ENCODE measurements at regions not wholly inside any gene's neighbourhood (a gene's known extent, or its start where the extent isn't known, plus 50 kb on each side); places are given as distances from the start of the nearest gene placed in this dataset.

DNA sequence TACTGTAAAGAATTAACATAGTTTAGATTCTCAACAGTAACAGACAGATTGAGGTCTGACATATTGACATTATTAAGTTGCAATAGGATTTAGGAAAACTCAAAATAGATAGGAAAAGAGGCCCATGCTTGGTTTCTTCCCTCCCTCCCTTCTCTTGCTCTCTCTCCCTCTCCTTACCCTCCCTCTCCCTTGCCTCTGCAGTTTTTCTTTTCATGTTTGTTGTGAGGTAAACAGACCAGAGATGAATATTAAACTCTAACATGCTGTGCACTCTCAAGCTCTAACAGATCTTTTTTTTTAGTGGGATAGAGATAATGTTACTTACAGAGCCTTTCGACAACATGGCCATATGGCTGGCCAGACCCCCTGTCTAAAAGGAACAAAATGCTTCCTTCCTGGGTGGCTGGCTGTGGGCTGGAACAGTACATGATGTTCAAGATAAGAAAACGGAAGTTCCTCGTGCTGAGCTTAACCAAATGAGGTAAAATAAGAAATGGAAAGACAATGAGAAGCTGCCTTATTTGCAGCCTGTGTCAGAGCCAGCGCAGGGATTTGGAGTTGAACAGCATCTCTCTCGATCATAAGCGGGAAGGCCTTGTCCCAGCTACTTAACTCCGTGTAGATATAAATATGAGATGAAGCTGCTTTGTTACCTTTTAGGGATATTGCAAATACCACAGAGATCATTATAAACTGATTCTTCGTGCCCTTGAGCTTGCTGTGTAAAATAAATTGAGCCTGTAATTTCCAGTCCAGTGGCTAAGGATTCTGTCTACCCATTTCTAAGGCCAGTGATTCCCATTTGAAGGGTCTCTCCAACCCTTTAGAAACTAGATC lies 391.9 kb upstream of the NPVF start:
- in situ Hi-C loops (cut with HindIII; ENCODE audit: low sequenced_read_pairs), result loop anchor here (5.0 kb wide), 1 partner anchor 42 kb away; no protein-coding TSS in a partner anchor

- in situ Hi-C loops (cut with HindIII; ENCODE audit: low sequenced_read_pairs), result no loop called here
These were observed 393.7 kb upstream of the NPVF start for GRCh38 chr7:25621993-25622392.

DNA sequence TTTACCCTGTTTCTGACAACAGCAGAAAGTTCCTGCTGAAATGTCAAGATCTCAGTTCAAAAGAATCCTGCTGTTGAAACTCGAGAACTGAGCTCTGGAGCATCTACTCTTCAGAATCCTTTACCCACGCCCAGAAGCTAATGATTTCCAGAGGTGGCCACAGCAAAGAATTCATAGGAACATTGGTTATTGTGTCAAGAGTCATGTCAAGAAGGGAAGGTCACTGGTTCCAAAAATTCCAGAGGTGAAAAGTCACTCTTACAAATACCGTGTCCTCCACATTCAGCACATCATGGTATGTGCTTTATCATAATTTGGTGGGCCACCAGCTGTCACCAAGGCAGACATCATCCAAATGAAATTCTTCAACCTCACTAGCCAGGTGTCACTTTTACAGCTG lies 394.4 kb upstream of the NPVF start:
- in situ Hi-C loops (cut with HindIII; ENCODE audit: low sequenced_read_pairs), result no loop called here

- in situ Hi-C loops (cut with HindIII; ENCODE audit: low sequenced_read_pairs), result no loop called here
These were observed 395.8 kb upstream of the NPVF start for GRCh38 chr7:25624051-25624450.

GRCh38 chr7:25624833-25625232 lies 396.5 kb upstream of the NPVF start:
- in situ Hi-C loops (cut with HindIII; ENCODE audit: low sequenced_read_pairs), result no loop called here

GRCh38 chr7:25625306-25625992 lies 397.2 kb upstream of the NPVF start:
- in situ Hi-C loops (cut with HindIII; ENCODE audit: low sequenced_read_pairs), result no loop called here

DNA sequence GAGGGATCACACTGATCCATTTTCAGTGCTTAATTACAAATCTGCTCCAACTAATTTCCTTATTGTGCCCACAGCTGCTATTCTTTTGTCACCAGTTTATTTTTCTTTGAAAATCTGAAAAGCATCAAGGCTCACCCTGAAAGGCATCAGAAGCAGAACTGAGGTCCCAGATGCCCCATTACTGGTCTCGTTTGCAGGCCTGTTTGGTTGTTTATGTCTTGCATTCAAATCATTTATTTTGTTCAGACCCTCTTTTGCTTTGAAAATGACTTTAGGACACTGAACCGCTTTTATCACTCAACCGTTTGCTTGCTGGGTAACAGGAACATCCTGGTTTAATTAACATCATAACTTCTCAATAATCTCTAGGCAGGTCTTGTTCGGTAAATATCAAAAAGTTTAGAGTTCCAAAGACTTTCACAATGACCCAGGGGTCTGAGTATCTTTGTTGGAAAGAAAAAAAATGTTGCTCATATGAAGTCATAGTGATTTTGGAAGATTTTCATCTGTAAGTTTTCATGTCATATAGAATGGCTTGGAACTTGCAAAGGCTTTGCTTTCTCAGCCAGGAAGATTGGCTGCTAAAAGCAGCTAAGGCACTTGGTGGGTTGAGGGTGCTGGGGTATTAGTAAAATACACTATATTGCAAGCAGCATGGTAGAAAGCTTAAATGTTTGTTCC lies 398.3 kb upstream of the NPVF start:
- in situ Hi-C loops (cut with HindIII; ENCODE audit: low sequenced_read_pairs), result no loop called here

DNA sequence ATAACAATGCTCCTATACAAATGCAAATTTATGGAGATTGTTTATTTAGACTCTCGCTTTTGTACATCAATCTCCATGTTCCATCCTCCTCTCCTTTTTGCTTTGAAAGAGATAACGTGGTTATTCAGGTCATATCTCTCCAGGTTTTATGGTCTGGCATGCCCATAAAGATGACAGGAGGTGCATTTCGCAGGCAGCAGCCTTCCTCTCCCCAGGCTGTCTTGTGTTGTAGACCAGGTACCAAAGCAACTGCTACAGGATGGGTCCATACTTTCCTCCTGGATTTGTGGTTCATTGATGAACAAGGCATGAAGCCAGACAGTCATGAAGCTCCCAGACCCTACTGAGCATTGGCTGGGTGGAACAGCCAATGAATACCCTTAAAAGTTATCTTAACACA lies 400.2 kb upstream of the NPVF start:
- in situ Hi-C loops (cut with HindIII; ENCODE audit: low sequenced_read_pairs), result no loop called here

GRCh38 chr7:25632616-25633015 lies 404.3 kb upstream of the NPVF start:
- in situ Hi-C loops (cut with HindIII; ENCODE audit: low sequenced_read_pairs), result no loop called here

- in situ Hi-C loops (cut with HindIII; ENCODE audit: low sequenced_read_pairs), result no loop called here
These were observed 405.2 kb upstream of the NPVF start for GRCh38 chr7:25633426-25634036.

DNA sequence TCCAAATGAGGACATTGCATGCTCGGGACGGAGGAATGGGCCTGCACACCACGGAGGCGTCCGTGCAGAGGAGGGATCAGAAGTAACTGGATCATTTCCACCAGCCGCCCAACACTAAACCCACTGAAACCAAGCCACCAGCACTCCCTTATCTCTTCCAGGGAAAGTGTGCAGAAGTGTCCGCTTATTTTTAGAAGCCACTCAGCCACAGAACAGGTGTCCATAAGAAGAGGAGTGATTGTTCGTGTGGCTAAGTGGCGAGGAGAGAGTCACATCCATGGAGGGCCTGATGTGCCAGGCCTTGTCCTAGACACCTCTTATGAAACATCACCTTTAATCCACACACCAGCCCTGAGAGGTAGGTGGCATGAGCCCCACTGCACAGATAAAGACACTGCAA lies 407.9 kb upstream of the NPVF start:
- in situ Hi-C loops (cut with HindIII; ENCODE audit: low sequenced_read_pairs), result no loop called here

DNA sequence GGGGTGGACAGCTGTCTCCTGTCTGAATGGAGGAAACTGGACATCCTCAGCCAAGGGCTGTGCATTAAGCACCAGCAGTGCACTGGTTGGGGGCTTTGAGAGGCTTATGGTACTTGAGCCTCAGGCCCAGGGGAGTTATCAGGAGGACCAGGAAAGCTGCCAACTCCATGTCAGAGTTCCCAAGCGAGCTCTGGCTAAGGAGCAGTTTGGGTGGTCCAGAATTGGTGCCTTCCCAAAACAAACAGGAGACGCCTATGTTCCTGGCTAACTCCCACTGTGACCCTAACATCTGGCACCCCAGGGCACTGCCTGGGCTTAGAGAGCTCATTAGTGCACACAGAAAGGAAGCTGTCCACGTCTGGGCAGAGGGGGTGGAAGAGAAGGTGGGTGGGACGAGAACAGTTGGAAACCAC lies 408.6 kb upstream of the NPVF start:
- in situ Hi-C loops (cut with HindIII; ENCODE audit: low sequenced_read_pairs), result no loop called here

- in situ Hi-C loops (cut with HindIII; ENCODE audit: low sequenced_read_pairs), result no loop called here
These were observed 409.8 kb upstream of the NPVF start for GRCh38 chr7:25638068-25638467.

DNA sequence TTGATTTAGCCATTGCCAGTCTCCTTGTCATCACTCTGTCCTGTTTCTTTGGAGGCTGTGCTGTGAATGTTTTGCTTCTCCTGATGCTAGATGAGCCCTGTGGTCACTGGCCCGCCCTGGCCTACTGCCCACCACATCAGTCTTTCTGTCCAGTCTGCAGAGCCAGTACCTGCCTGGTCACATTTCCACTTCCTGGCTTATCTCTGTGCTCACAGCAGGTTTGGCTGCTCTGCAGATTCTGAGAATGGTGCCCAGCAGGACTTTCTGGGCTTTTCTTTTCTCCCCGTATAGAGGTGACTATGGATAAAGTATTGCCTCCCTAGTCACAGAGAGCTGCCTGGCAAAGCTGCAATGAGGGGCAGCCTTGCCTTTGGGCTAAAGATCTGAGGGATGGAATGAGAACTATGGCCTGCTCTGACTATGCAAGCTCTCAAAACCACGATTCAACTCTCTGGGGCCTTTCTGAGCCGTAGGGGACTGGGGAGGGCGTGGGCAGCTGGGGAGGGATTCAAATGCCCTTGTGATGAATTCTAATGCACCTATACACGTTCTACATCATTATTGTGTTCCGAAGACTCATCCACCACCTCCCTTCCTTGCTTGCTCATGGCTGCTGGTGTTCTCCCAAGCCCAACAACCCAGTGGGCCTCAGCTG lies 410.4 kb upstream of the NPVF start:
- in situ Hi-C loops (cut with HindIII; ENCODE audit: low sequenced_read_pairs), result no loop called here

- in situ Hi-C loops (cut with HindIII; ENCODE audit: low sequenced_read_pairs), result no loop called here
These were observed 414.6 kb upstream of the NPVF start for GRCh38 chr7:25642849-25643248.

DNA sequence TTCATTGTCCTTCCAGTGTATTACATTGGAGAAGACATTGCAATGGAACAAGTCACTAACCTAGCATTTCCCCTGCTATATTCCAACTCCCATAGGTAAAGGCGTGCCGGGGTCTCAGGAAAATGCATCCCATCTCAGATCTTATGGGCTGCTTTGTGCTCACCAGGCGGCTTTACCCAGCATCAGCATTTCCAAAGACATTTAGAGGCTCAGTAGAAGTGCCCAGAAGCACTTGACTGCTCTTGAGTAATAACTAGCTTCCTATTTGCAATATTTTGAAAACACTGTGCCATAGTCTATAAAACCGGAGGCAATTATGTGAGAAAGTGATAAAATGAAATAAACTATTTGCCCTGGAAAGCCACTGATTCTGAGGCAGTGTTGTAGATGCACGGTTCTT lies 415.0 kb upstream of the NPVF start:
- in situ Hi-C loops (cut with HindIII; ENCODE audit: low sequenced_read_pairs), result no loop called here

DNA sequence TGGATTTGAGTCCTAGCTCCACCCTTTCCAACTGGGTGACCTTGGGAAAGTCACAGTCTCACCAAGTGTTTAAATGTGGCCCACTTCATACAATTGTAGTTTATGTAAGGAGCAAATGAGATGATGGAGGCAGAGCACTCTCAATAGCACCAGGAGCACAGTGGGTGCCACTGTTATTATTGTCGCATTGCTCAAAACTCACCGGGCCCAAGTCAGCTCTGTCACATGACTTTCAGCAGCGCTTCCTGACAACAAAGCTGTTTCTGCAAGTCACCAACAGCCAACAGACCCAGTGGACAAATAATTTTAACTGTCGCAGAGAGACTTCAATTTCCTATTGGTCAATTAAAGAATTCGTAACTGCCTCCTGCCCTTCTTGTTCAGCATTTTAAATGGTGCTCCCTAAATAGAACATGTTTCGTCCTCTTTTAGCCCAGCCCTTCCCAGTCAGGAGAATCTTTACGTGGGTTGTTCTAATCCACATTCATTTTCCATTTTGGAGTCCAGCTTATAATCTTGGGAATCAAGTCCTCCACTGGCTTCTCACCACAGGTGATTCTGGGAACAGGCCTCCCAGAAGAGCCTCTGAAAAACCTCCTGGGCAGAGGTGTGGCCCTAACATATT lies 415.6 kb upstream of the NPVF start:
- in situ Hi-C loops (cut with HindIII; ENCODE audit: low sequenced_read_pairs), result no loop called here

- in situ Hi-C loops (cut with HindIII; ENCODE audit: low sequenced_read_pairs), result no loop called here
These were observed 418.6 kb upstream of the NPVF start for GRCh38 chr7:25646726-25647413.

GRCh38 chr7:25647872-25648271 lies 419.6 kb upstream of the NPVF start:
- in situ Hi-C loops (cut with HindIII; ENCODE audit: low sequenced_read_pairs), result no loop called here

DNA sequence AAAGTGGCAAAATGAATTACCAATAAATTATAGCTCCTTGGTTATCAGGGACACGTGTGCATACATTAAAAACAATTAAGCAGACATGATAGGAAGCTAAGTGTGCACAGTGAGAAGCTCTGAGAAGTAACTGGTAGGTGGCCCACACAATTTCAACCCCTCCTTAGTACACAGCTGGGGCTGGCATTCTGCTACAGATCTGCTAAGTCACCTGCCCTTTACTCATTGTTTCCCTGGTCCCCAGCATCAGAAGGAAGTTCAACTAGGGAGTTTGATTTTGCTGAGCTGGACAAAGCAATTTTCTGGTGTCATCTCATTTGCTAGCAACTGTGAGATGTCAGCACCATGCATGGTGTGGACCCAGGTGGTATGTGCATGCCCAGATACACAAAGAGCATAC lies 424.1 kb upstream of the NPVF start:
- in situ Hi-C loops (cut with HindIII; ENCODE audit: low sequenced_read_pairs), result no loop called here

Data from endothelial cell of hepatic sinusoid (primary cell).